ENCODE measurements at regions not wholly inside any gene's neighbourhood (a gene's known extent, or its start where the extent isn't known, plus 50 kb on each side); places are given as distances from the start of the nearest gene placed in this dataset.

DNA sequence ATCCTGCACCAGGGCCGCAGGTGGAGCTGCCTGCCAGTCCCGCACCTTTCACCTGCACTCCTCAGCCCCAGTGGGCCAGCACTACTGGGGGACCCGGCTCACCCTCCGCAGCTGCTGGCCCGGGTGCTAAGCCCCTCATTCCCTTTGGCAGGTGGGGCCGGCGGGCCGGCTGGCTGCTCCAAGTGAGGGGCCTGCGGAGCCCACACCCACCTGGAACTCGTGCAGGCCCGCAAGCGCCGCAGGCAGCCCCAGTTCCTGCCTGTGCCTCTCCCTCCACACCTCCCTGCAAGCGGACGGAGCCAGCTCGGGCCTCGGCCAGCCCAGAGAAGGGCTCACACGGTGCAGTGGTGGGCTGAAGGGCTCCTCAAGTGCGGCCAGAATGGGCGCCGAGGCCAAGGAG lies 199.0 kb upstream of the HS3ST5 start (continued):
- TF ChIP-seq, protein P1, sequence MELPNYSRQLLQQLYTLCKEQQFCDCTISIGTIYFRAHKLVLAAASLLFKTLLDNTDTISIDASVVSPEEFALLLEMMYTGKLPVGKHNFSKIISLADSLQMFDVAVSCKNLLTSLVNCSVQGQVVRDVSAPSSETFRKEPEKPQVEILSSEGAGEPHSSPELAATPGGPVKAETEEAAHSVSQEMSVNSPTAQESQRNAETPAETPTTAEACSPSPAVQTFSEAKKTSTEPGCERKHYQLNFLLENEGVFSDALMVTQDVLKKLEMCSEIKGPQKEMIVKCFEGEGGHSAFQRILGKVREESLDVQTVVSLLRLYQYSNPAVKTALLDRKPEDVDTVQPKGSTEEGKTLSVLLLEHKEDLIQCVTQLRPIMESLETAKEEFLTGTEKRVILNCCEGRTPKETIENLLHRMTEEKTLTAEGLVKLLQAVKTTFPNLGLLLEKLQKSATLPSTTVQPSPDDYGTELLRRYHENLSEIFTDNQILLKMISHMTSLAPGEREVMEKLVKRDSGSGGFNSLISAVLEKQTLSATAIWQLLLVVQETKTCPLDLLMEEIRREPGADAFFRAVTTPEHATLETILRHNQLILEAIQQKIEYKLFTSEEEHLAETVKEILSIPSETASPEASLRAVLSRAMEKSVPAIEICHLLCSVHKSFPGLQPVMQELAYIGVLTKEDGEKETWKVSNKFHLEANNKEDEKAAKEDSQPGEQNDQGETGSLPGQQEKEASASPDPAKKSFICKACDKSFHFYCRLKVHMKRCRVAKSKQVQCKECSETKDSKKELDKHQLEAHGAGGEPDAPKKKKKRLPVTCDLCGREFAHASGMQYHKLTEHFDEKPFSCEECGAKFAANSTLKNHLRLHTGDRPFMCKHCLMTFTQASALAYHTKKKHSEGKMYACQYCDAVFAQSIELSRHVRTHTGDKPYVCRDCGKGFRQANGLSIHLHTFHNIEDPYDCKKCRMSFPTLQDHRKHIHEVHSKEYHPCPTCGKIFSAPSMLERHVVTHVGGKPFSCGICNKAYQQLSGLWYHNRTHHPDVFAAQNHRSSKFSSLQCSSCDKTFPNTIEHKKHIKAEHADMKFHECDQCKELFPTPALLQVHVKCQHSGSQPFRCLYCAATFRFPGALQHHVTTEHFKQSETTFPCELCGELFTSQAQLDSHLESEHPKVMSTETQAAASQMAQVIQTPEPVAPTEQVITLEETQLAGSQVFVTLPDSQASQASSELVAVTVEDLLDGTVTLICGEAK (IDR thresholded peaks at IDR 0.05), result no peak
- TF ChIP-seq, protein P1 (CRISPR knock-in tag; IDR thresholded peaks at IDR 0.05), result no peak
- TF ChIP-seq TEAD2 (CRISPR knock-in tag; IDR thresholded peaks at IDR 0.05) (no peak), FOSL1 (CRISPR knock-in tag; IDR thresholded peaks at IDR 0.05; ENCODE audit: borderline replicate concordance) (no peak), NFATC3 (CRISPR knock-in tag; IDR thresholded peaks at IDR 0.05) (no peak), TCF7L2 (IDR thresholded peaks at IDR 0.05; ENCODE audit: low read depth, low read length) (no peak), ZNF234 (CRISPR knock-in tag; conservative IDR thresholded peaks at IDR 0.05) (no peak), ZNF83 (CRISPR knock-in tag; IDR thresholded peaks at IDR 0.05; ENCODE audit: borderline replicate concordance) (no peak), AFF4 (CRISPR knock-in tag; IDR thresholded peaks at IDR 0.05) (no peak), FOXP1 (IDR thresholded peaks at IDR 0.05) (no peak), FOXP1 (CRISPR knock-in tag; IDR thresholded peaks at IDR 0.05) (no peak), ZNF552 (CRISPR knock-in tag; IDR thresholded peaks at IDR 0.05; ENCODE audit: borderline replicate concordance) (no peak)
- TF ChIP-seq, protein P2, sequence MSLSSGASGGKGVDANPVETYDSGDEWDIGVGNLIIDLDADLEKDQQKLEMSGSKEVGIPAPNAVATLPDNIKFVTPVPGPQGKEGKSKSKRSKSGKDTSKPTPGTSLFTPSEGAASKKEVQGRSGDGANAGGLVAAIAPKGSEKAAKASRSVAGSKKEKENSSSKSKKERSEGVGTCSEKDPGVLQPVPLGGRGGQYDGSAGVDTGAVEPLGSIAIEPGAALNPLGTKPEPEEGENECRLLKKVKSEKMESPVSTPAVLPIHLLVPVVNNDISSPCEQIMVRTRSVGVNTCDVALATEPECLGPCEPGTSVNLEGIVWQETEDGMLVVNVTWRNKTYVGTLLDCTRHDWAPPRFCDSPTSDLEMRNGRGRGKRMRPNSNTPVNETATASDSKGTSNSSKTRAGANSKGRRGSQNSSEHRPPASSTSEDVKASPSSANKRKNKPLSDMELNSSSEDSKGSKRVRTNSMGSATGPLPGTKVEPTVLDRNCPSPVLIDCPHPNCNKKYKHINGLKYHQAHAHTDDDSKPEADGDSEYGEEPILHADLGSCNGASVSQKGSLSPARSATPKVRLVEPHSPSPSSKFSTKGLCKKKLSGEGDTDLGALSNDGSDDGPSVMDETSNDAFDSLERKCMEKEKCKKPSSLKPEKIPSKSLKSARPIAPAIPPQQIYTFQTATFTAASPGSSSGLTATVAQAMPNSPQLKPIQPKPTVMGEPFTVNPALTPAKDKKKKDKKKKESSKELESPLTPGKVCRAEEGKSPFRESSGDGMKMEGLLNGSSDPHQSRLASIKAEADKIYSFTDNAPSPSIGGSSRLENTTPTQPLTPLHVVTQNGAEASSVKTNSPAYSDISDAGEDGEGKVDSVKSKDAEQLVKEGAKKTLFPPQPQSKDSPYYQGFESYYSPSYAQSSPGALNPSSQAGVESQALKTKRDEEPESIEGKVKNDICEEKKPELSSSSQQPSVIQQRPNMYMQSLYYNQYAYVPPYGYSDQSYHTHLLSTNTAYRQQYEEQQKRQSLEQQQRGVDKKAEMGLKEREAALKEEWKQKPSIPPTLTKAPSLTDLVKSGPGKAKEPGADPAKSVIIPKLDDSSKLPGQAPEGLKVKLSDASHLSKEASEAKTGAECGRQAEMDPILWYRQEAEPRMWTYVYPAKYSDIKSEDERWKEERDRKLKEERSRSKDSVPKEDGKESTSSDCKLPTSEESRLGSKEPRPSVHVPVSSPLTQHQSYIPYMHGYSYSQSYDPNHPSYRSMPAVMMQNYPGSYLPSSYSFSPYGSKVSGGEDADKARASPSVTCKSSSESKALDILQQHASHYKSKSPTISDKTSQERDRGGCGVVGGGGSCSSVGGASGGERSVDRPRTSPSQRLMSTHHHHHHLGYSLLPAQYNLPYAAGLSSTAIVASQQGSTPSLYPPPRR (CRISPR knock-in tag; IDR thresholded peaks at IDR 0.05; ENCODE audit: borderline replicate concordance), result no peak

All from HepG2 (cell line).